GM19035 (cell line): ENCODE measurements at regions not wholly inside any gene's neighbourhood (a gene's known extent, or its start where the extent isn't known, plus 50 kb on each side); places are given as distances from the start of the nearest gene placed in this dataset.

Experiments
- ATAC-seq: cut with Tn5 transposase; IDR thresholded peaks from one replicate; pipeline ENCODE4 v1.9.1; 2021; ENCODE audit not compliant: unreplicated experiment

DNA sequence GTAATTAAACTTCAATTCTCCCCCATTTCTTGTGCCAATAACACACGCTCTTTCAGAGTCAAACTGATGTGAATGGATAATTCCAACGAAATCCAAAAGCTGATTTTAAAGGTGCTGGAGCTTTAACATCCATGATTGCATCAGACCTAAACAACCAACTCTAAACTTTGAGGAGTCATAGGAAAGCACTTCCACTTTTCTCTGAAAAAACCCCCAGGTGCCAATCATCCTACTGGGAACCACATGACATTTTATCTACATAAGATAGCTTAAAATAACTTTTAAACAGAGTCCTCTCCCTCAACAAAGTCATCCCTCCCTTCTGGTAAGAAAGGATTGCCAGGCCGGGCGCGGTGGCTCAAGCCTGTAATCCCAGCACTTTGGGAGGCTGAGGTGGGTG is 167.7 kb upstream of the PDE10A start:
- ATAC-seq, result no peak

DNA sequence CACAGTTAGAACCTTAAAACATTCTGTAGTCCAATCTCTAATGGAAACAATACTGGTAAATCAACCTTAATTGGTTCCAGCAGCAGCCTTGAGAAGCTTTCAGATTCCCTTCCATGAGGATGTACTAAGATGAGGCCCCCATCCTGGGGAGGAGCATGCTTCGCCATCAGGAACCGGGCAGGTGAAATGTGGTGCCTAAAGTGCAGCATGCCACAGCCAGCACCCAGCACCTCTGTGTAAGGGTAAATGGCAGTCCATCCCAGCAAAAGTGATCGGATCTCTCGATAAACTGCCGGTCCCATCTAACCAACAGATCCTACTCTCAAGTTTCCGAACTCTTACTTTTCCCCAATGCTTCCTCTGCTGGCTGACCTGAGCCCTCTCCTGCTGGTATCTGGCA is 166.3 kb upstream of the PDE10A start:
- ATAC-seq, result no peak

DNA sequence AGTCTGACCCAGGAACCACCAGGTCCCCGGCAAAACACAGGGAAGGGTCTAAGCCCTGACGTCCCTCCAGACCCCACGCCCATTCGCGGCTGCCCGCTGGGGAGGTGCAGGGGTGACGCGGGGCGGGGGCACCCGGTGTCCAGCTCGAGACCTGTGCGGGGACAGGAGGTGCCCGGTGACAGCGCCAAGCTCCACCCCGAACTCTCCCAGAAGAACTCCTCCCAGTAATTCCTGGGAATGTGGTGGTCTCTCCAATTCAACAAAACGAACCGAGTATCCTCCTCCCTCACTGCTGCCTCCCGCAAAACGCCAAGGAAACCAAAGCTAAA is 164.1 kb upstream of the PDE10A start:
- ATAC-seq, result no peak

DNA sequence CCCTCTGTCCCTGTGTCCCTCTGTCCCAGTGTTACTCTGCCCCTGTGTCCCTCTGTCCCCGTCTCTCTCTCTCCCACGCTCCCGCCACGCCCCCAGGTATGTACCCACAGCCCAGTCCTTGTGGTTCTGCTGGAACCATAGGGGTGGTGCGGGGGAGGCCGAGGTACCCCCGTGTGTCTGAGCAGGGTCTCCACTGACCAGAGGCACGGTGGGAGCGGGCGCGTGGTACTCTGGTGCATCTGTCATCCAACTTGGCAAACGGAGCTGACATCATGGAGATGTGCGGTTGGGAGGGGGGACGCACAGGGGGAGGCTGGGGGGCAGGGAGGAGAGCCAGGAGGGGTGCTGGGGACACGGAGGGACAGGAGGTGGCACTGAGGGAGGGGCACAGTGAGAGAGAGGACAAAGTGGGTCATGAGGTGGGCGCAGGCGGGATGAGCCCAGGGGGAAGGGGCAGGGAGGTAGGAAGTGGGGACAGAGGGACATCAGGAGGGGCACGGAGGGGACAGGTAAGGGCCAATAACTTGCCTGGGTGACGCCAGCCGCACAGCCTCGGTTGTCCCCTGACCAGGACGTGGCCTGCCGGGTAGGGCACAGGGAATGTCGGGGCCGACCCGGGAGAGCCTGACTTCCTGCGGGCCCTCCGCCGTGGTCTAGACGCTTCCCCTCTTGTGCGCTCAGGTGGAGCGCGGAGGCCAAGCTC is 163.6 kb upstream of the PDE10A start:
- ATAC-seq, result no peak

DNA sequence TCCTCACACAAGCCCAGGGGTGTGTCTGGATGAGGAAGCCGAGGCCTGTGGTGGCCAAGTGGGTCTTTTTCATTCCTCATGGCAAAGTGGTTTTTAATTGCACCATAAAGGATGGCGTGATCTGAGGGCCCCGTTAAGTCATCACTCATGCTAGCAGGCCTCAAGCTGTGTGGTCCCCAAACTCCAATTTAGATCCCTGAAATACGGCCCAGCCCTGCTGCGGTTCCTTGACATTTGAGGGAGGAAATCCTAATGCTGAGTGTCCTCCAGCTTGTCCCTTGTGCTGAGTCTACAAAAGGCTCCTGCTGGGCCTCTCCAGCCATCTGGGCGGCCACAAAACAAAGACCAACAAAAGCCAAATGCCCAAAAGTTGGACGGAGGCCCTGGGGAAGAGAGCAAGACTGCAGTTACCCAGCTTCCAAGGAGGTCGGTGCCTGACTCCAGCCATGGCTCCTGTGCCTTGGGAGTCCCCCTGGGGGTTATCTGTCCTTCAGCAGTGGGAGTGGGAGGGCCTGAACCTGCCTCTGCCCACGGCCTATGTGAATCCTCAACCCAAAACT is 162.3 kb upstream of the PDE10A start:
- no peak for ATAC-seq

DNA sequence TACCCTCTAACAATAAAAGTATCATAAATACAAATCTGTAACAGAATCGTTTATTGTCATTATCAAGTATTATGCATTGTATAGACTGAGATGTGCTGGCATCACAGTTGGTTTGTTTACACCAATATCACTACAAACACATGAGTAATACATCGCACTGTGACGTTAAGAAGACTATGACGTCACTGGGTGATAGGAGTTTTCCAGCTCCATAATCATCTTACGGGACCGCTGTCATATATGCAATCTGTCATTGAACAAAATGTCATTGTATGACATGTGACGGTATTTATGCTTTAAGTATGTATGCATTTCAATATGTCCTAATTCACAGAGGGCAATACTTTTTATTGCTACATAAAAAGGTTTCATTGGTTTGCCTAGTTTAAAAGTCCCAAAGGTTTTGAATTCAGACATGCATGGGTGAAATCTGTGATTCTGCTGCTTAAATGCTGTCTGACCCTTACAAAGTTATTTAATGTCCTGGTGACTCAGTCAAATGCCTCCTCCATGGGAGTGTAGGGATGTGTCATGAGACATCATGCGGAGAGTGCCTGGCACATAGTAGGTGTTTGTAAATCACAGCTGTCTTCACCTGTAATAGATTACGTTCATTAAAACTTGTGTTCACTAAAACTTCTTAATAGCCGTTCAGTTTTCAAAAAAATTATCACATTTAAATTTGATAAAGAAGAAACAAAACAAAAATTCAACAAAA is 160.7 kb upstream of the PDE10A start:
- no peak for ATAC-seq

DNA sequence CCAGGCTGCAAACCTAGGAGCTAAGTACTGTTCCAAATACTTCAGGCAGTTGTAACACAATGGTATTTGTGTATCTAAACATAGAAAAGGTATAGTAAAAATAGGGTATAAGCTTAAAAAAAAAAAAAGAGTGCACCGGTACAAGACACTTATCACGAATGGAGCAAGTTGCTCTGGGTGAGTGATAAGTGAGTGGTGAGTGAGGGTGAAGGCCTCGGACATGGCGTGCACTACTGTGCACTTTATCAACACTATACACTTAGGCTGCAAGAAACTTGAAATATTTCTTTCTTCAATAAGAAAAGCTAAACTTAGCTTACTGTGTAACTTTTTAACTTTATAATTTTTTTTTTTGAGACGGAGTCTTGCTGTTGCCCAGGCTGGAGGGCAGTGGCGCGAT is 159.5 kb upstream of the PDE10A start:
- ATAC-seq, result no peak

DNA sequence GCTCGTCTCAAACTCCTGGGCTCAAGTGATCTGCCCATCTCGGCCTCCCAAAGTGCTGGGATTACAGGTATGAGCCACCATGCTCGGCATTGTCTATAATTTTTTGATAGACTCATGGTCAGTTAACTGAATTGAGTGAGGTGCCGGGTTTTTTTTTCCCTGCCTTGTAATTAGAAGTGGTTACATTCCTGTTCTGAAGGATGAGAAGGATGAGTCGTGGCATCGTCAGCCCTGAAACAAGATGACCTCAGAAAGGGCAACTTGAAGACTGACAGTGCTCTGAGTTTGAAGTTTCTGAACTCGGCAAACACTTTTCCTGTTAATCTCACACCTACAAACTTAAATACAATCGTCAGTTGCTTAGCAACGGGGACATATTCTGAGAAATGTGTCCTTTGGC is 158.7 kb upstream of the PDE10A start:
- no peak for ATAC-seq

DNA sequence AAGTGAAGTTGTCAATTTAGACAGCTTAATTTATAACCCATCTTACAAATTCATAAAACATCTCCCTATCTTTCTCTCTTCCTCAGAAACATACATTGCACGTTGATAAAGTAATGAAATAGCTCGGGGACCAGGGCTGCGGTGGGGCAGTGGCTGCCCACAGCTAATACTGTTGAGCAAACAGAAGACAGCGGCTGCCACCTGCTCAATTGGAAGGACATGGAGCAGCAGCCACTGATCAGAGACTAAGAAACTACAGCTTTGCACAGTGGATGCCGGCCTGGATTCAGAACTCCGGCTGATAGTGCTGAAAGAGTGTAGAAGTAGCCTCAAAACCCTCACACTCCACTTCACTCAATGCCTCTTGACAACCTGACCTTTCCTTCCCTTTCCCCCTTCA is 157.9 kb upstream of the PDE10A start:
- ATAC-seq, result no peak

DNA sequence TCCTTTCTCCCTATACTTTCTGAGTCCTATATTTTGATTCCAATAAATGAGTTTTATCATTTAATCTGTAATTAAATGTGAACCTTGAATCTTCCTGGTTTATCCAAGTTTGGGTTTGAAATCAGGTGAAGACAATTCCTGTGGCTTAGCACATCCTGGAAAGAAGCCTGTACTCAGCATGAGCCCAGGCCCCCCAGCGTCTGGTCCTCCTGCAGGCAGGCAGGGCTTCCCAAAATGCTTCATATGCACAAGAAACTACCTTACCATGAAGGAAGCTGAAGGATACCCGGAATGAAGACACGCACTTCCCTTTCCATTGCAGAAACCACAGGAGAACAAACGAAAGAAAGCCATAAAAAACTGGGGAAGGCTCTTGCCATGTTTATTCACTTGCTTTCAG is 157.4 kb upstream of the PDE10A start:
- ATAC-seq, result no peak

DNA sequence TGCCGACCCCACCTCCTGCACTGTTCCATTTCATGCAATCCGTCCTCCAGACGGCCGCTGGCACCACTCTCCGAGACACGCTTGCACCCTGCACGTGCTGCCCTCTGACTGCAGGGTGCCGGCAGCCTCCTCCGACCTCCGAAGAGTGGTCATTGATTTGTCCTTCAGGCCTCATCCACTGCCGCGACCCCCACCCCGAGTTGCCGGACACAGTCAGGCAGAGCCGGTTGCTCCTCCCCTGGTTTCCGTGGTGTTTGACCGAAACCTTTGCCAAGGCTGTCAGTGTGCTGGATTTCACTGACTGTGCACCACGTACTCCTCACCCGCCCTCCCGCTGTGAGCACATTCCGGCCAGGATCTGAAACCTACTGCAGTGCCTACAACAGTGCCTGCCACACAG is 156.4 kb upstream of the PDE10A start:
- ATAC-seq, result no peak

DNA sequence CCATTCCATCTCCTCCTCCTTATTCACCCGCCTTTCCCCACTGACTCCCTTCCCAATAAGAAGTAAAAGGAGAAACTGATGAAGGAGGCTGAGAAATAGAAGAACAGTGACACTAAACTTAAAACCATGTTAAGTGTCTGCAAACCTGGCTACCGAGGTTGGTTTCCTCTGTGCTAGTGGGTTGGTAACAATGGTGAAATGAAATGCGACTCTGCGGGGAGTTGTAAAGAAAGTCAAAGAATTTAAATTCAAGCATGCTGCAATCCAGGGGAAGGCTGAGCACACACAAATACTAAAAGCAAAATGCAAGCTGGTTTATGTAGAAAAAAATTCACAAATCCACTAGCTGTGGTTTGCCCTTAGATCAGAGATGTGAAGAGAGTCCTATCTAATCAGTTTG is 155.2 kb upstream of the PDE10A start:
- no peak for ATAC-seq

DNA sequence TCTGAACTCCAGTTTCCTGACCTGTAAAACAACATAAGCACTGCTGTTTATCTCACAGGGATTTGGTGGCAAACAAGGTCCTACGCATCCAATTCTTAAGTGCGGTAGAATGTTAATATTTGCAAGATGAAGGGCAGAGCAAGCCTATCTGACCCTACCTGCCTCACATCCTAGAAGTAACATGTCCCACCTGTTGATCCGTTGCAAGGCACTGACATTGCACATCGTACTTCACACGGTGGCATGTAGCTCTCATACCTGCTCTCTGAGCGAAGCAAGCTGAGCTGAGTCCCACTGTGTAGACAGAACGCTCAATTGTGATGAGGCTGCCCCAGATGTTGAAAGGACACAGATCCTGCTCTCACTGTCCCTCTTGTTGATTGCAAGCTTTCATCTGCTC is 154.7 kb upstream of the PDE10A start:
- ATAC-seq, result no peak

DNA sequence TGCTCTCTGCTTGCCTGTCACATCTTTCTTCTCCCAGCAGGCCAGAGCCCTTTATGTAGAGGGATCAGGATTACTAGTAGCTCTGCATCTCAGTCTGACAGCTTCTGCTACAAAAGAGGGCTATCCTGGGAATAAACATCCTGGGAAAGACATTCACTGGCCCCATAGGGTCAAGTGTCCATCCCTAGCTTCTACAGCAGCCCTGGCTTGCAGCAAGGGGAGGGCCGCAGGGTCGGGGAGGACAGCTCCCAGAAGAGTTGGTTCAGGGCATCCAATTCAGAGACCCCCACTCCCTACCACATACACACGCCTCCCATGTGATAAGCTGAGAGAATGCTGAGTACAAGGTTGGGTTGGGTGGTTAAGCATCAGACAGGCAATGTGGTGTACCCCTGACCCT is 154.1 kb upstream of the PDE10A start:
- ATAC-seq, result no peak

DNA sequence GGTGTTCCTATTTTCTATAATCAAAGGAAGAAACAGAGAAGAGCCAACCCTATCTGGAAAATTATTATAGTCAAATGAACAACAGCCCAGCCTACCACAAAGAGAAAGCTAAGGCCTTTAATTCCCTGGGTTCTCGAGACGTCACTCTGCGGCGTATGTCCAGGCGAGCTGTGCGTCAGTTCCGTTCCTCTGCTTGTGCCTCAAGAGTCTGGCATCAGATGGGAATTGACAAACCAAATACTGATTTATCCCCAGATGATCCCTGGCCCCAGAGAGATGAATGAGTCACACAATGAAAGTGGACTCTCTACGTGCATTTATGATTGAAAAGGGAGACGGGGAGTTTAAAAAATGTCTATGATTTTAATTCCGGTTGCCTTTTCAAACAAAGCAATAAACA is 151.6 kb upstream of the PDE10A start:
- ATAC-seq, result no peak

DNA sequence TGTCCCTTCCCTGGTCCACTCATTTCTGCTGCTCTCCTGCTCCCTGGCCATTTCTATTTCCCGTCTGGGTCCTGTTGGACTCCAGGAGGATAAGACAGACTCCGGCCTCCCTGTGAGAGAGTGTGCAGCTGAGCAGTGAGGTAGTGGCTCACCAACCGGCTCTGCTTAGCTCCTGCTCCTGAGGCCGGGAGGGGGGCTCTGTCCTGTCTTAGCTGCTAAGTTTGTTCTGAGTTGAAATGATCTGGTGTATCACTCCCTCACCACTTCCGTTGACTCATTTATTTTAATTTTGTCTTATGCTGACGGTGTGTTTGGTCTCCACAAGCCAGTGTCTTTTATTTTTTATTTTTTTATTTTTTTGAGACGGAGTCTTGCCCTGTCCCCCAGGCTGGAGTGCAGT is 148.5 kb upstream of the PDE10A start:
- ATAC-seq, result no peak

DNA sequence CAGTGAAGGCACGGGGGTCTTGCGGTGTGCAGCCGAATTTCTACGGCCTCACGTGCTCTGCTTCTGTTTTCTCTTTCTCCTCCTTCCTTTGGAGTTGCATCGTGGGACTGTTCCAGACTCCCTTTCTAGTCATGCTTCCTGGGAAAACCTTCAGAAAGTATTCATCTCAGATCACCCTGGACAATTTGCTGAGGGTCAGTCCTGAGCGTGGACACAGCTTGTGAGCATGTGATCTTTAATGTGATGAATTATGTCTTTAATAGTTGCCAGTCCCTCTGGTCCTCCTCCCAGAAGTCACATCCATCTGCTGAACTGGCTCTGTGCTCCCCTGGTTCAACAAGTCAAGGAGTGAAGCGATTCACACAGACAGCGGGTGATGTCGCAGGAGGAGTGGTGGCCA is 145.0 kb upstream of the PDE10A start:
- ATAC-seq, result no peak

DNA sequence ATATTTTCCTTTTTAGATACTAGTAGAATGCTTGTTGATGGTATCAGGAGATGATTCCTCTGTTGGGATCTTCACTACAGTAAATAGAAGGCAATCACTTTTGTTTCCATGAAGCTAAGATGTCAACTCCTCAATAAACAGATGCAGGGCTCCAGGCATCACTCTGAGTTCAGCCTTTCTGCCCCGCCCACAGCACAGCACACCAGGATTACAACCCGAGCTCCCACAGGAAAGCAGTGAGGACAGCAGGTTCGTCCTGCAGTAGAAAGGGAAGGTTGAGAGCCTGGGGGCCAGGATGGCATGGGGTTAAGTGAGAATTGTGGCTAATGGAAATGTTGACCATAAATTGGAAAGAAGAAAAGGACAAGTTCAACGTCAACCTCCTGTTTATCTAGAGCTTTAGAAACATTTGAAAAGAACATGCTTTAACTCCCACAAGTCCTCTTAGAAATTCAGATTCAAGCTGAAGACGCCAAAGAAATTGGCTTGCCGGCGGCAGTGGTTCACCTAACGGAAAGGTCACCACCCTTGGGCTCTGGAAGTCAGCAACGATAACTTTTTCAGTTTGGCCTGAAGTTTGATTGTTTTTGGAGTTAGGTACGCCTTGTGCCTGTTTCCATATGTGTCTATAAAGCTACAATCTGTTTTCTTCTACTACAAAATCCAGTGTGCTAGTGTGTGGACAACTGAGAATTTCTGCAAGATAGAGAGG is 144.4 kb upstream of the PDE10A start:
- no peak for ATAC-seq

DNA sequence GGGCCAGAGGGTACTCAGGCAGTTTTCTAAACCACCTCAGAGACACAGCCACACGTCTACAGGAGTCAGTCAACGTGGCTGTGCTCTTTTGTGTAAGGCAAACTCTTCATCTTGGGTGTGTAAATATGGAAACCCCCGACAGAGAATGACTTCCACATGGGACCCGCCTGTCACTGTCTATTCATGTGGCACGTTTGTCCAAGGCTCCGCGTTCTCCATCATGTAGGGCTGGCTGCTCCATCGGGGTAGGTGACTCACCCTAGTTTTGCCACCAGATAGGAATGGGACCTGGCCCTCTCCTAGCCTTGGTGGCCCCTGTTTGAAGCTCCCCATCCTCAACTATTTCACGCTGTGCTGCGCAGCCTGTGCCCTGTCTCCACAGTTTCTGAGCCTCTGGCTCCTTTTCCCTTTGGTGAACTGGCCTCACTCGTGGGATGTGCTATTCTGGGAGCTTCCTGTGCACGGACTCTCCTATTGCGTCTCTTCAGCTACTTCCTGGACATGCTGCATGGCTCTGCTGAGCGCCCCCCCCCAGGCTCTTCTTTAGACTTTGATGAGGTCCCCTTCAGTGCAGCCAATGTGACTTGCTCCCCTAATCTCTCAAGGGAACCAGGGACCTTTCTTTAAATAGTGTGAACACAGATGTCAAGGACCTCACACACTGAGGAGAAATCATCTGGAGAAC is 143.2 kb upstream of the PDE10A start:
- ATAC-seq, result no peak

DNA sequence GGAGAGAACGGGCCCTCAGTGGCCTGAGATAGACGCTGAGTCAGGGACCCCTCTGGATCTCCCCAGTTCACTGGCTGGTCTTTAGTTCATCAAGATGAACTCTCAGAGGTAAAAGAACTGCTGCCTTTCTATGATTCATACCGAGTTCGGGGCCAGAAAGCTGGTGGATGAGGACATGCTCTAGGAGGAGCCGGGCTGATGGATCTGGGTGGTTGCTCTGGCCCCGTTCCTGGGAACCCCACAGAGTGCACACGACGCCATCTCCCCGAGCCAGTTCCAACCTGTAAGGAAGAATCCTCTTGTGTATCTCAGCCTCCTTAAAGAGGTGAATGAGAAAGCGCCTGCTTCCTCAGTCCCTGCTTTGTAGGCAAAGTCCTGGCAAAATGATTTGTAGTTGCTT is 142.6 kb upstream of the PDE10A start:
- no peak for ATAC-seq

DNA sequence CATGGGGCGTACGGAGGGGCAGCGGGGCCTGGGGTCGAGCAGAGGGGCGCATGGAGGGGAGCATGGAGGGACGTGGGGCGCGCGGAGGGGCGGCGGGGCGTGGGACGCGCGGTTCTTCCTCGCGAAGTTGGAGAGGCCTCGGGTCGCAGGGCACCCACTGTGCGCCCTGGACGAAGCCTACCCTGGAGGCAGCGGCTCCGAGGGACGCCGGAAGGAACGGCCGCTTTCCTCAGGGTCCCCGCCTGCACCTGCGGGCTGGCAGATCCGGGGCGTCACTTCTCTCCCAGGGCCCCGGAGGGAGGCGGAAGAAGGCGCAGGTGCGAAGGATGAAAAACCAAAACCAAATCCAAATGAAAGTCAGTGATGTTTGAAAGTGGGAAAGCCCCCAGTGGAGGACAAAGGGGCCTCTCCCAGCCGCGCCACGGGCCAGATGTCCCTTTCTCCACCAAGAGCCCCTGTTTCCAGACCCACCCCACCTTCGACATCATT is 142.1 kb upstream of the PDE10A start:
- ATAC-seq, result no peak
